ENCODE measurements at regions not wholly inside any gene's neighbourhood (a gene's known extent, or its start where the extent isn't known, plus 50 kb on each side); places are given as distances from the start of the nearest gene placed in this dataset.
"Not testable (repeated sequence)": the region's sequence is repeated elsewhere in the genome, so short reads cannot be mapped to it uniquely, and the experiment has no call there.

GRCh38 chrX:55389376-55389775, 62.6 kb upstream of the MAGEH1 start:
- POLR2A ChIA-PET: no interaction called here
- H3K4me1 ChIP-seq (ENCODE audit: control insufficient read depth in 2 of 2, insufficient read depth in 2 of 2, low read length in 2 of 2): no peaks in the 10 kb centered on the region
- ATAC-seq (ENCODE audit: low read depth) (no peak), DNase-seq (no peak)
- peaks cover 0 to 3% (median 0%) of the 10 kb centered on the region in 4 experiments for H3K27me3 ChIP-seq (replicated peaks in 1 of 4; ENCODE audit: control extremely low read depth in 1 of 4, control insufficient read depth in 3 of 4, insufficient read depth in 4 of 4, low read length in 3 of 4)
- H3K9me3 ChIP-seq (ENCODE audit: control extremely low read depth in 1 of 3, control insufficient read depth in 2 of 3, insufficient read depth in 1 of 3, low read length in 2 of 3): no peaks in the 10 kb centered on the region
- H3K27ac ChIP-seq (ENCODE audit: low read length in 2 of 2): no peak overlapping the region
- no peak overlapping the region for H3K4me2 ChIP-seq (replicated peaks; ENCODE audit: low read depth, low read length, poor library complexity, severe bottlenecking)
- 85% methylated on average over 2 of the region's 3 CpGs for WGBS (ENCODE audit: insufficient coverage)
- H3K36me3 ChIP-seq (replicated peaks in 1 of 2; ENCODE audit: control extremely low read depth in 1 of 2, control insufficient read depth in 1 of 2, extremely low read depth in 1 of 2, insufficient read depth in 2 of 2, low read length in 1 of 2): no peaks in the 10 kb centered on the region
- no peaks in the 10 kb centered on the region for H3K4me1 Mint-ChIP-seq
- no peak overlapping the region for H2AFZ ChIP-seq (ENCODE audit: insufficient read depth, low read depth, low read length, poor library complexity, severe bottlenecking)
- no peak overlapping the region for H3K9ac ChIP-seq (ENCODE audit: low read length)
- CTCF ChIA-PET: no interaction called here
- TF ChIP-seq CTCF (IDR thresholded peaks at IDR 0.05) (no peak), EZH2 (IDR thresholded peaks at IDR 0.05; ENCODE audit: borderline replicate concordance, insufficient read depth, low read depth, low read length, poor library complexity, severe bottlenecking) (no peak)
- no peak overlapping the region for H3K4me3 ChIP-seq (ENCODE audit: control extremely low read depth in 1 of 5, extremely low read depth in 1 of 5, insufficient read depth in 1 of 5, low read depth in 2 of 5, low read length in 4 of 5)
- H3K27ac Mint-ChIP-seq: no peak overlapping the region
- H3K79me2 ChIP-seq (ENCODE audit: control insufficient read depth, insufficient read depth, low read length): no peaks in the 10 kb centered on the region
- intact Hi-C loops (cut with micrococcal nuclease): no loop called here
- peaks cover 8% of the 10 kb centered on the region for H3K27me3 Mint-ChIP-seq
- H3K9me3 Mint-ChIP-seq (ENCODE audit: insufficient read depth): peaks cover 3% of the 10 kb centered on the region
- H3K4me3 Mint-ChIP-seq: no peak overlapping the region
- no peaks in the 10 kb centered on the region for H4K20me1 ChIP-seq (ENCODE audit: control insufficient read depth, insufficient read depth, low read length, poor library complexity, severe bottlenecking)

- H3K4me1 ChIP-seq (ENCODE audit: control insufficient read depth in 2 of 2, insufficient read depth in 2 of 2, low read length in 2 of 2); ATAC-seq (ENCODE audit: low read depth); H3K4me3 Mint-ChIP-seq; H3K27me3 ChIP-seq (replicated peaks in 1 of 4; ENCODE audit: control extremely low read depth in 1 of 4, control insufficient read depth in 3 of 4, insufficient read depth in 4 of 4, low read length in 3 of 4); H3K27ac Mint-ChIP-seq; H3K79me2 ChIP-seq (ENCODE audit: control insufficient read depth, insufficient read depth, low read length); H3K9me3 Mint-ChIP-seq (ENCODE audit: insufficient read depth); H2AFZ ChIP-seq (ENCODE audit: insufficient read depth, low read depth, low read length, poor library complexity, severe bottlenecking); intact Hi-C loops (cut with micrococcal nuclease); H3K27me3 Mint-ChIP-seq; H3K4me1 Mint-ChIP-seq; H3K4me2 ChIP-seq (replicated peaks; ENCODE audit: low read depth, low read length, poor library complexity, severe bottlenecking); H4K20me1 ChIP-seq (ENCODE audit: control insufficient read depth, insufficient read depth, low read length, poor library complexity, severe bottlenecking); H3K9me3 ChIP-seq (ENCODE audit: control extremely low read depth in 1 of 3, control insufficient read depth in 2 of 3, insufficient read depth in 1 of 3, low read length in 2 of 3); DNase-seq; CTCF ChIA-PET; POLR2A ChIA-PET; H3K27ac ChIP-seq (ENCODE audit: low read length in 2 of 2); H3K4me3 ChIP-seq (ENCODE audit: control extremely low read depth in 1 of 5, extremely low read depth in 1 of 5, insufficient read depth in 1 of 5, low read depth in 2 of 5, low read length in 4 of 5); H3K36me3 ChIP-seq (replicated peaks in 1 of 2; ENCODE audit: control extremely low read depth in 1 of 2, control insufficient read depth in 1 of 2, extremely low read depth in 1 of 2, insufficient read depth in 2 of 2, low read length in 1 of 2); H3K9ac ChIP-seq (ENCODE audit: low read length): not testable (repeated sequence)
- no CpG with 5 or more reads among the region's 4 CpGs for WGBS (ENCODE audit: insufficient coverage)
Measured at GRCh38 chrX:55396836-55397235, 55.1 kb upstream of the MAGEH1 start.

Measured in B cell (primary cell).